Suprapubic skin (tissue), 4 donors: ENCODE measurements at regions not wholly inside any gene's neighbourhood (a gene's known extent, or its start where the extent isn't known, plus 50 kb on each side); places are given as distances from the start of the nearest gene placed in this dataset.

Experiments used
- CTCF ChIP-seq, 2 donors: fragments of 200-600 bp in 1 of 2; fragments of 450-650 bp in 1 of 2; sonication (generic) in 1 of 2; IDR thresholded peaks; one replicate each; pipeline ENCODE4 v1.5.1; 2016 to 2019; ENCODE audit warnings: antibody characterized with exemption in 2 of 2, mild to moderate bottlenecking in 1 of 2, moderate library complexity in 1 of 2
- EP300 ChIP-seq: sonication (generic); formaldehyde crosslinking; IDR thresholded peaks from one replicate; pipeline ENCODE4 v1.6.1; 2017; ENCODE audit warnings: antibody characterized with exemption
- POLR2A ChIP-seq, 2 donors: fragments of 450-650 bp; IDR thresholded peaks; one replicate each; pipeline ENCODE4 v1.6.1; 2017; ENCODE audit warnings: antibody characterized with exemption in 2 of 2, mild to moderate bottlenecking in 2 of 2, moderate library complexity in 2 of 2
- POLR2AphosphoS5 ChIP-seq, 3 donors: sonication (generic); formaldehyde crosslinking; IDR thresholded peaks; one replicate each; pipeline ENCODE4 v1.6.1; 2017; ENCODE audit warnings: antibody characterized with exemption in 3 of 3

- TF ChIP-seq POLR2A (IDR thresholded peaks at IDR 0.05) (no peak), EP300 (no peak), CTCF (IDR thresholded peaks at IDR 0.05) (no peak), POLR2AphosphoS5 (IDR thresholded peaks at IDR 0.05) (no peak)
Observed at GRCh38 chr13:83153848-83154247, 728.4 kb downstream of the SLITRK1 start.
